GM20000 (cell line): ENCODE measurements at regions not wholly inside any gene's neighbourhood (a gene's known extent, or its start where the extent isn't known, plus 50 kb on each side); places are given as distances from the start of the nearest gene placed in this dataset.
A peak's percentile ranks its signal among the peaks of the same experiment; 100 is the strongest.

Experiments
- DNase-seq: peaks from one replicate; pipeline ENCODE4 v3.0.0; 2012; ENCODE audit warnings: low spot score
- CTCF ChIP-seq: IDR thresholded peaks from 2 replicates; pipeline ENCODE4 v1.5.1; 2012; ENCODE audit warnings: mild to moderate bottlenecking, control low read depth; ENCODE audit errors: extremely low read depth, missing control alignments

DNA sequence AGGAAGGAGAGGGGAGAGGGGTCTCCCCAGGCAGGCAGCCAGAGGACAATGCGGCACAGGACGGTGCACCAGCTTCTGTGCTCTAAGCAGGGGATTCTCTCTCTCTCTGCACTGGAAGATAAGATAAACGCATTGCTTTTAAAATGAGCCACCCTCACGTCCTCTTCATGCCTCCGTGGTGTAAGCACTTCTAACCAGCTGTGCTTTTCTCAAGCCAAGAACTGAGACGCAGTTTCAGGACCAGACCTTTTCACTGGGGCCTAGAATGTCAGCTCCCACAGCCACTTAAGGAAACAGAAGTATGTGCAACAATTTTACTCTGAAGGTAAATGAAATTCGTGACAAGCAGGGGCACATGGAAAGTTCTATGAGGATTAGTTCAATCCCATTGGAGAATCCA lies 82.4 kb downstream of the PSMB1 start:
- no peak for DNase-seq
- TF ChIP-seq CTCF = no peak

DNA sequence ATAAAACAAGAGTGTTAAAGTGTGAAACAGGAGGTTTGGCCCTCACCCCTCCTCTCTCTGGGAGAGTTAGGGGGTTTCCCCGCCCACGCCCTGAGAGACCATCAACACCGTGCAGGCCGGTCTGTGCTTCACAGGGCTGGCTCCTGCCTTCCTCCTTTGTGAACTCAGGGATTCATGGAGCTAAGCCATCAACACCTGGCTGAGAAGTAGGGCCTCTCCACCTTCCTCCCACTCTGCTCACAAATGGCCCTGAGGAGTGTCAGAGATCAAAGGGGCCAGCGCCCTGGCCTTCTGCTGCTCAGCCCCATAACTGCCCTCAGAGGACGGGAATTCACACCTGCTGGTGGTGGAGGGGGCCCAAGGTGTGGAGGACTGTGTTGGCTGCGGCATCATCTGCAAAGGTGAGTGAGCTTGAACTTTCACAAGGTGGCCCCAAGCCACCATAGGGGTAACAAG lies 88.6 kb downstream of the PSMB1 start:
- TF ChIP-seq CTCF = no peak
- DNase-seq = peak; percentile 71

DNA sequence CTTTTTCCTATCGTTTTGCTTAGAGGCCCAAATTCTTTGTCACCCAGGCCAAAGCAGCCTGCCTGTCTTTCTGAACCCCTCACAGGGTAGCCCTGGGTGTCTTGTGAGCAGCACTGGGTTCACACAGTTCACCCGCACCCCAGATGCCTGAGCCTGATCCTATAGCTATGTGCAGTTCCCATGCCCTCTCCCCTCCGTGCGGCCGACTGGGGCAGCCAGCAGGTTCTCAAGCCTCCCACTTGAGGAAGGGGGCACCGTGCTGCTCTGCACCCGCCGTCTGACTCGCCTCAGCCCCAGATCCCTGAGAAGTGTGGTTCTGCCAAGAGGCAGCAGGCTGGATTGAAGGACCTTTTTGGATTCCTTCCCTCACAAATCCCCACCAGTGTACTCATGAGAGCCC lies 89.0 kb downstream of the PSMB1 start:
- no peak for TF ChIP-seq CTCF
- no peak for DNase-seq

- no peak for DNase-seq
- no peak for TF ChIP-seq CTCF
These were observed 89.9 kb downstream of the PSMB1 start for GRCh38 chr6:170463101-170463721.

GRCh38 chr6:170462366-170463020 lies 90.6 kb downstream of the PSMB1 start:
- no peak for TF ChIP-seq CTCF
- no peak for DNase-seq

GRCh38 chr6:170461556-170462365 lies 91.3 kb downstream of the PSMB1 start:
- TF ChIP-seq CTCF = no peak
- no peak for DNase-seq

- TF ChIP-seq CTCF = no peak
- no peak for DNase-seq
These were observed 92.0 kb downstream of the PSMB1 start for GRCh38 chr6:170461111-170461510.
